HG03342 (cell line): ENCODE measurements at regions not wholly inside any gene's neighbourhood (a gene's known extent, or its start where the extent isn't known, plus 50 kb on each side); places are given as distances from the start of the nearest gene placed in this dataset.

ENCODE experiments used
- ATAC-seq: cut with Tn5 transposase; IDR thresholded peaks from one replicate; pipeline ENCODE4 v1.9.1; 2021; ENCODE audit warnings: mild to moderate bottlenecking, moderate library complexity; ENCODE audit not compliant: unreplicated experiment

- ATAC-seq = no peak
These were observed 174.3 kb upstream of the NRSN1 start for GRCh38 chr6:23951691-23952090.

DNA sequence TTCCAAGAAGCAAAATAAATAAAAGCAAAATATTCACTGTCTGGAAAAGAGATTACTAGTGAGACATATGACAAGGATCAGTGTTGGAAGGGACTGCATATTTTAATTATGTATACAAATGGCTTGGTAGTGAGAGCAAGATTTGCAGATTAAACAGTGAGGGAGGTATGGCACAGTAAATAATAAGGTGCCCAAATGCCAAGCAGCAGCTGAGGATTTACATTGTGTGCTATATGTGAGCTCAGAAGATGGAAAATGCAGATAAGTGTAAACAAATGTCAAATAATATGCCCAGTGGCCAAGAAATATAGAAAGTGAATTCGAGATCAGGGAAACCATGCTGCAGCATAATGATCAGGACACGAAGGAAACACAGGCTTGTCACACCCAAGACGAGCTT is 173.8 kb upstream of the NRSN1 start:
- no peak for ATAC-seq

GRCh38 chr6:23953976-23954375 is 172.0 kb upstream of the NRSN1 start:
- no peak for ATAC-seq

DNA sequence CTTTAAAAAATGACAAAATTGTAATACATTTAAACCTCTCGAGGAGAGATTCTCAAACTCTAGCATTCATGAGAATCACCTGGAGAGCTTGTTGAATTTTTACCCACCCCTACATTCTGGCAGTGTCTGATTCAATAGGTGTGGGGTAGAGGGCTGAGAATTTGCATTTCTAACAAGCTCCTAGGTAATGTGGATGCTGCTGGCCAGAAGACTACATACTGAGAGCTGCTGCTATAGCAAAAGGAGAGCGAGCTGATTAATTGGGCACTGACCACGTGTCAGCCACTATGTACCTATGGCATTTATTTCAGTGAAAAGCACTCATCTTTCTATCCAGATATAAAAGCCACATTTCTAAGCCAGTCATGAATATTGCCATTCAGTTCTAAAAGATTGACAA is 169.0 kb upstream of the NRSN1 start:
- no peak for ATAC-seq

GRCh38 chr6:23964865-23965264 is 161.2 kb upstream of the NRSN1 start:
- no peak for ATAC-seq

- ATAC-seq = no peak
These were observed 156.7 kb upstream of the NRSN1 start for GRCh38 chr6:23969344-23969743.

DNA sequence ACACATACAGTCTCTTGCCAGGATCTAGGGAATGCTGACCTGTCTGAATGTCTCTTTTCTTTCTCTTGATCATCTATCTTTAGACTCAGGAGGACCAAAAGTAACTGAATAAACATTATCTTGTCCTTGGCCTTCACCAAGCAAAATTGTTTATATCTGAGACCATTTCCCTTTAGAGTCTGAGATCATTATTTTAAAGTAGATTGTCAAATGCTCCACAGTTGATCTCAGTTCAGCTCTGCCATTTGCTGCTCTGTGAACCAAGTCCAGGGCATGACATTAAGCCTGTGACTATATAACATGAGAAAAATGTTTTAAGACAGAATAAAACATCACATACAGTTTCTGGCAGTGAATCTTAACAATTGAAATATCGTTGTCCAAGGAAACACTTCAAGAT is 148.3 kb upstream of the NRSN1 start:
- ATAC-seq = no peak

DNA sequence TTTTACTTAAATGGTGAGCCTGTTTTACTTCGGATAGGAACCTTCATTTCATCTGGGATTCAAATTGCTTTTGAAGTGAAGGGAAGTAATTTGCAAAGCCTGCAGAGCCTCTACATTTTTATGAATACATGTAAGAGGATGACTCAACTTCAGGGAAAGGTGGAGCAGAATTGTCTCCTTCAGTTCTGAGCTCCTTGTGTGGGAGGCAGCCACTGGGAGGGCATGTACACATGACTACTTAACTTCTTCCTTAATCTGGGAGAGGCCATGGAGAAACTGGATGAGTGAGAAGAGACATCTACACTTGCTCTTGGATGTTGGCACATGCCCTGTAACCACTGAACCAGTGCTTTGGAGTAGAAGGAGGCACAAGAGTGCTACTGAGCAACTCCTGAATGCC is 145.1 kb upstream of the NRSN1 start:
- ATAC-seq = no peak

- no peak for ATAC-seq
These were observed 144.1 kb upstream of the NRSN1 start for GRCh38 chr6:23981923-23982322.

GRCh38 chr6:23983735-23984134 is 142.3 kb upstream of the NRSN1 start:
- ATAC-seq = no peak

- ATAC-seq = no peak
These were observed 141.0 kb upstream of the NRSN1 start for GRCh38 chr6:23985015-23985414.

DNA sequence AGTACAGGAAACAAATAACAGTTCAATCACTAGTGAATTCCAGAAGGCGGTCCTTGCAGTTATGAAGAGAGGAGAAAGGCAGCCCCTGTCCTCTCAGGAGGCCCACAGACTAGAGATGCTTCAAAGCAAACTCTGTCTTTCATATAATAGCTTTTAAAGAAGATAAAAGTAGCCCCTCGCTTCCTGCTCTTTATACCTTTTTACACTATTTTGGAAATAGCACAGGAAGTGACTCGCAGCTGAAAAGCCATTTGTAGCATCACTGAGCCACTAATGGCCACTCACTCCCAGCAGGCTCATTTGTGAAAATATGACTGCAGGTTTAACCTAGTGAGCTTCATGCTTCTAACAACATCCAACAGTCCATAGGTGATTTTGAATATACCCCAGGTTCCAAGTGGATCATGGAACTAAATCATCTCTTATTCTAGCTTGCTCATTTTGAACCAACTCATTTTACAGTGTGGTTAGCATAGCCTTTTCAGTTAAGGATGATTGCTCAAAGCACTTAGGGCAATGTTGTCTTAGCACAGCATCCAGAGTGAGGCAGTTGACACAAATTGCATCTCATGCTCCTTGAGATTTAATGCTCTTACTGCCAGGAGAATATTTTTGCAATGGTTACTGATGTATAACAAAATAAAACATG is 136.0 kb upstream of the NRSN1 start:
- ATAC-seq = no peak

DNA sequence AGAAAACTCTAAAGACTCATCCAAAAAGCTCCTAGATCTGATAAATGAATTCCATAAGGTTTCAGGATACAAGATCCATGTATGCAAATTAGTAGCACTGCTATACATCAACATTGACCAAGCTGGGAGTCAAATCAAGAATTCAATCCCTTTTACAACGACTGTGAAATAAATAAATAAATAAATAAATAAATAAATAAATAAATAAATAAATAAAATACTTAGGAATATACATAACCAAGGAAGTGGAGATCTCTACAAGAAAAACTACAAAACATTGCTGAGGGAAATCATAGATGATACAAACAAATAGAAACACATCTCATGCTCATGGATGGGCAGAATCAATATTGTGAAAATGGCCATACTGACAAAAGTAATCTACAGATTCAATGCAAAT is 132.0 kb upstream of the NRSN1 start:
- no peak for ATAC-seq

DNA sequence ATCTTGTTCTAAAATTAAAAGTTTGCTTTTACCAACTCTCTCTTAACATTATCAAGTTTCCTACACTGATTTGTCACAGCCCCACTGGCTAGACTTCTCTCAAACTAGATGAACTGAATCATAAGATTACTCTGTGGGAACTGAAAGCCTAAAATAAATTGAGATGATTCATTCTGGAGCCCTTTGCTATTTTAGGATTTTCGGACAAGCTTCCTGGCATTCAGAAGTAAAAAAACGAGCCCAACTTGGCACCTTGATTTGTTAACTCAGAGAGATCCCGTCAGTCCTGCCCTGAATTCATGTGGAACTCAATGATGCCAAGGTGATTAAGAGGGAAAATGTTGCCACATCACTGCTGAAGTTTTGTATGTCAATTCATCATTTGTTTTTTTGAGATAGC is 122.0 kb upstream of the NRSN1 start:
- no peak for ATAC-seq

GRCh38 chr6:24004659-24005058 is 121.4 kb upstream of the NRSN1 start:
- ATAC-seq = no peak

- no peak for ATAC-seq
These were observed 119.8 kb upstream of the NRSN1 start for GRCh38 chr6:24006254-24006653.

- ATAC-seq = no peak
These were observed 116.7 kb upstream of the NRSN1 start for GRCh38 chr6:24009319-24009718.

DNA sequence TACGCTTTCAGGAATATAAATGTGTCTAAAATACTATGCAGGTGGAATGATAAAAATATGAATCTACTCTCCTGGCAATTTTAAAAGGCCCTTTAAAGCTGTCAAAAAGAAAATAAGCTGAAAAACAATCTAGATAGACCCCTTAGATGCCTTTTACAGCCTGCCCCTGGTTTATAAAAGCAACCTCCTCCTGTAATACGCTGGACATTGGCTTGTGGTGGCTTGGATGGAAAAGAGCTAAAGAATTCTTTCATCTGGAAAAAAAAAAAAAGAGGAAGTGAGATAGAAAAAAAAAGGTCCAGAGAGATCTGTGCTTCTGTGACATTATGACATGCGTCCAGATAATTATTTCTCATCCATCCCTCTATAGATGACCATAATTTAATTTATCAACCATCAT is 115.9 kb upstream of the NRSN1 start:
- ATAC-seq = no peak

GRCh38 chr6:24016286-24016685 is 109.7 kb upstream of the NRSN1 start:
- ATAC-seq = no peak

DNA sequence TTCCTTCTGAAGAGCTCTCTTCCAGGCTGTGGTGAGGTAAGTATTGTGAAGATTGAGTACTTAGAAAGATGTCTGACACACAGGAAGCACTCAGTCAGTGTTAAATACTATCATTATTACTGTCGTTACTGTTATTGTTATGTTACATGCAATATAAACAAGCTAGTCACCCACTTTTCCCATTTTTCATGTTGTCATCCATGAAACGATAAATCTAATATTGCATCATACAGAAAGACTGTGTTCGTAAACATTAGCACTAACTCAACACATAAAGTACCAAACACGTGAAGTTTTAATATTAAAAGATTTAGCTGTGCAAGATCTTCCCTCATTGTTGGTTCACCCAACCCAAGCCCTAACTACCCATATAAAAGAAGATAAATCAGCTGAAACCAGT is 109.2 kb upstream of the NRSN1 start:
- no peak for ATAC-seq

DNA sequence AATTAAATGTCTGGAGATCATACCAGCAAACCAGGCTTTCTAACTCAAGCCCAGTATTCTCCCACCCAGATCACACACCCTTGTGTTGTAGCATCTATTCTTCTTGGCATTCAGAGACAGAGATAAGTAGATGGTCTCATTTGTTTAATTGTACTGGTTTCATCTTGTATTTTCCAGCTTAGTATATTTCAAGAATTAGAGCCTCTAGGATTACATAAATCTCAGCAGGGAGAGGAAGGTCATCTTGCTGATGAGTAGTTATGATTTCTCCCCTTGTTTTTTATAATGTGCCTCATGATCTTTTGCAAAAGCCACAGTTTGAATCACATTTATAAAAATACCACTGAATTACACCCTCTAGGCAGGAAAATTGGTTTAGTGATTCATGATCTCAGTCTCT is 106.6 kb upstream of the NRSN1 start:
- ATAC-seq = no peak

DNA sequence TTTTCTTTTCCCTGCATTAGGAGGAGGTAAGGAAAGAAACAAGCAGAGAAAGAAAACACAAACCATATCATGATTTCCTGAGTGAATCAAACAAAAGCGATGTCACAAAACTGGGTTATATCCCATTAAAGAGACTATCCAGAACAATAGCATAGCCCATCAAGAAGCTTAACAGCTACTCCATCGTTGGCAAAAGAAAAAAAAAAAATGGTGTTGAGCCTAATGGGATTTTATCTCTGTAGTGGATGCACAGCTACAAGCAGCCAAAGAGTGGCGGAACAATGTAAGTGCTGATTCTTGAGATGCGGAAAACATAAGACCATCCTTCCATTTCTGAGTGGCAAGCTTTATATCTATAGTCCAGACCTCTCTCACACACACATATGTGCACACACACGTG is 106.2 kb upstream of the NRSN1 start:
- ATAC-seq = no peak

- ATAC-seq = no peak
These were observed 100.0 kb upstream of the NRSN1 start for GRCh38 chr6:24026050-24026449.

DNA sequence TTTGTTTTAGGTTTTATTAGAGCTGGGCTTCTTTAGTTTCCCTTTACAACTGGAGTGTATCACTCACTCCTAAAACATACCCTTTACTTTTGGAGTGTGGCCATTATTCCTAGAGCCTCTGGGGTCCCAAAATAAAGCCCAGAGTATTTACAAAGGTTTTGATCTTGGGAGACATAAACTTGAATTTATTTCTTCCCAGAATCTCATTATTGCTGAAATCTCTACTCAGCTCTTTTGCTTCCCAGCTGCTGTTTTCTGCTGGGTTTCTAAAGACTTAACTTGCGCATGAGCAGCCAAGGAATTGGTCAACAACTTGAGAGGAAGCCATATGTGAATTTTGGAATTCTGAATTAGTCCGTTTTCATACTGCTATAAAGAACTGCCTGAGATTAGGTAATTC is 94.5 kb upstream of the NRSN1 start:
- ATAC-seq = no peak
